ENCODE measurements at regions not wholly inside any gene's neighbourhood (a gene's known extent, or its start where the extent isn't known, plus 50 kb on each side); places are given as distances from the start of the nearest gene placed in this dataset.
A peak's percentile ranks its signal among the peaks of the same experiment; 100 is the strongest.
"Not testable (repeated sequence)": the region's sequence is repeated elsewhere in the genome, so short reads cannot be mapped to it uniquely, and the experiment has no call there.

DNA sequence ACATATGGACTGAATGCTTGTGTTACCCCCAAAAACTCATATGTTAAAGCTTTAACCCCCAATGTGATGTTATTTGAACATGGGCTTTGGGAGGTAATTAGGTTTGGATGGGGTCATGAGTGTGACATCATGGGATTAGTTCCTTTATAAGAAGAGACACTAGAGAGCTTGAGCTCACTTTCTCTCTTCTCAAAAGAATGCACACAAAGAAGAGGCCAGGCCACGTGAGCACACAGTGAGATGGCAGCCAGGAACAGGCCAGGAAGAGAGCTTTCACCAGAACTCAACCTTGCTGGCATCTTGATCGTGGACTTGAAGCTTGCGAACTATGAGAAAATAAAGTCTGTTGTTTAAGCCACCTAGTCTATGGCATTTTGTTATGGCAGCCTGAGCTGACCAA lies 360.6 kb downstream of the NR2F1-AS1 start:
- no peak for DNase-seq (ENCODE audit: low read depth)

GRCh38 chr5:93219641-93220145 lies 361.3 kb downstream of the NR2F1-AS1 start:
- no peak for DNase-seq (ENCODE audit: low read depth)

DNA sequence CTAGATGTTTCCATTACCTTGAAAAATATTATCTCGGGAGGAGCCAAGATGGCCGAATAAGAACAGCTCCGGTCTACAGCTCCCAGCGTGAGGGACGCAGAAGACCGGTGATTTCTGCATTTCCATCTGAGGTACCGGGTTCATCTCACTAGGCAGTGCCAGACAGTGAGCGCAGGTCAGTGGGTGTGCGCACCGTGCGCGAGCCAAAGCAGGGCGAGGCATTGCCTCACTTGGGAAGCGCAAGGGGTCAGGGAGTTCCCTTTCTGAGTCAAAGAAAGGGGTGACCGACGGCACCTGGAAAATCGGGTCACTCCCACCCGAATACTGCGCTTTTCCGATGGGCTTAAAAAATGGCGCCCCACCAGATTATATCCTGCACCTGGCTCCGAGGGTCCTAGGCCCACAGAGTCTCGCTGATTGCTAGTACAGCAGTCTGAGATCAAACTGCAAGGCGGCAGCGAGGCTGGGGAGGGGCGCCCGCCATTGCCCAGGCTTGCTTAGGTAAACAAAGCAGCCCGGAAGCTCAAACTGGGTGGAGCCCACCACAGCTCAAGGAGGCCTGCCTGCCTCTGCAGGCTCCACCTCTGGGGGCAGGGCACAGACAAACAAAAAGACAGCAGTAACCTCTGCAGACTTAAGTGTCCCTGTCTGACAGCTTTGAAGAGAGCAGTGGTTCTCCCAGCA lies 367.8 kb downstream of the NR2F1-AS1 start:
- not testable (repeated sequence) for DNase-seq (ENCODE audit: low read depth)

DNA sequence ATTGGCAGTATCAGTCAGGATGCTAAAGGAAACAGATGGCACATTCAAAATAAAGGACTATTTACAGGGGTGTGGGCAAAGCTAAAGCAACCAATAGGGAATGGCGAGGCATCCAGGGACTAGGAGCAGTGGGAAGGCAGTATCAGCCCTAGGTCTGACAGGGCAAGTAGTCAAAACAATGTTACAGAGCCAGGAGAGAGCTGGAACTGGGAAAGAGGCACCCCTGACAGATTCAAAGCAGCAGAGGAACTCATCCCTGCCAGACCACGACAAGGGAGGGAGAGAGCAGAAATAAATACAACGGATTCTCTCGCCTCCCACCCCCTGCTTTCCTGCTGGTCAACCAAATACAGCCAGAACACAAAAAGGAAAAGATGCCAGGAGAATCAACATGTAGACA lies 371.5 kb downstream of the NR2F1-AS1 start:
- DNase-seq (ENCODE audit: low read depth), result no peak

DNA sequence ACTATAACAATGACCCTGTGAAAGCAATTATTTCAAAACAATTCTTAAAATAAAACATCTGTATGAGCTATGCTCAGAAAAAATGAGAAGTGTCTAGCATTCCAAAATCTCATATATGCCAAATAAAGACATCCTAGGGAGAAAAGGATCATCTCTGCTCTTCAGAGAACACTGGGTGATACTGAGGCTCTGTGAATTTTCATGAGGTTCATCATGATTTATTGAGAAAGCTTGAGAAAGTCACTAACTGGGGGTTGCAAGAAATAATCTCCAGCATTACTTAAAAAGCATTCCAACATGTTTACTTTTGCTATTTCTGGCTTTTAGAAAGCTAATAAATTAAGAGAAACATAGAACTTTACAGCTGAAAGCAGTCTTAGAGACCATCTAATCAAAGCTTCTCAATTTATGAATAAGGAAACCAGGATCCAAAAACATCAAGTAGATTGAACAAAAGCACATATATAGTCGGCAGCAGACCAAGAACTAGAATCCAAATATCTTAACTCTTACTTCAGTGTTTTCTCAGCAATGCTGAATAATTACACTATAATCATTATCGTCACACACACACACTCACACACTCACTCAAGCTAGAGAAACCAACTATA lies 372.8 kb downstream of the NR2F1-AS1 start:
- DNase-seq (ENCODE audit: low read depth), result peak; percentile 80

GRCh38 chr5:93206203-93206602 lies 374.8 kb downstream of the NR2F1-AS1 start:
- no peak for DNase-seq (ENCODE audit: low read depth)

- no peak for DNase-seq (ENCODE audit: low read depth)
These were observed 380.0 kb downstream of the NR2F1-AS1 start for GRCh38 chr5:93201061-93201460.

GRCh38 chr5:93196986-93197385 lies 384.0 kb downstream of the NR2F1-AS1 start:
- DNase-seq (ENCODE audit: low read depth), result no peak

- DNase-seq (ENCODE audit: low read depth), result no peak
These were observed 387.3 kb downstream of the NR2F1-AS1 start for GRCh38 chr5:93193431-93194347.

DNA sequence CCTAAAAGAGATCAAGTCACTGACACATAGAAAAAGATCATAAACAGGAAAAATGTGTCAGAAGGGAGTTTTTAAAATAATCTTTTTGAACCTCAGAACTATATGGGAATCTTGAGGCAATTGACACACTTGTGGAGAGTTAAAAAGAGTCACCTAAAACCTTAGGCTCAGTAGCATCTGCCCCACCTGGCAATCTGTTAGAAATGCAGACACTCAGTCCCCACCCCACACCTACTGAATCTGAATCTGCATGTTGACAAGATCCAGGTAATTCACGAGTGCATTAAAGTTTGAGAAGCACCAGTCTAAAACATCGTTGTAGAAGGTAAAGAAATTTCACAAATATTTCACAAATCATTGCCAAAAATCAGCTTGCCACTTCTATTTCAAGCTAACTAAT lies 388.3 kb downstream of the NR2F1-AS1 start:
- DNase-seq (ENCODE audit: low read depth), result no peak

DNA sequence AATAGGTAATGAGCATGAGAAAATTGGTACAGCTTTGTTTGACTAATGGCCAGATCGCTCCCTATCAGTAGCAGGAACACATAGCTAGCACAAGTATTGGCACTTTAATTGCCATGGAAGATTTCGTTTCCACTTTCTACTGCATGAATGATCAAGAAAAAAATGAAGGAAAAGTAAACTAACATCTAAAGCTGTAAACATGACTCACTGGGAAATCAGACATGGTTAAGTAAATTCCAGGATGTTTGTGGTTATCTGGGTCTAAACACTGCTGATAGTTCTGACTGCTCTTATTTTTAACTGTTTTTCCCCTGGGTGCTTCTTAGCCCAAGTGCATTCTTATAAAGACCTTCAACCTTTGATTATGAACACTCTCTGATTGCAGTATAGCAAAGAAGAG lies 388.9 kb downstream of the NR2F1-AS1 start:
- peak; percentile 76 for DNase-seq (ENCODE audit: low read depth)

DNA sequence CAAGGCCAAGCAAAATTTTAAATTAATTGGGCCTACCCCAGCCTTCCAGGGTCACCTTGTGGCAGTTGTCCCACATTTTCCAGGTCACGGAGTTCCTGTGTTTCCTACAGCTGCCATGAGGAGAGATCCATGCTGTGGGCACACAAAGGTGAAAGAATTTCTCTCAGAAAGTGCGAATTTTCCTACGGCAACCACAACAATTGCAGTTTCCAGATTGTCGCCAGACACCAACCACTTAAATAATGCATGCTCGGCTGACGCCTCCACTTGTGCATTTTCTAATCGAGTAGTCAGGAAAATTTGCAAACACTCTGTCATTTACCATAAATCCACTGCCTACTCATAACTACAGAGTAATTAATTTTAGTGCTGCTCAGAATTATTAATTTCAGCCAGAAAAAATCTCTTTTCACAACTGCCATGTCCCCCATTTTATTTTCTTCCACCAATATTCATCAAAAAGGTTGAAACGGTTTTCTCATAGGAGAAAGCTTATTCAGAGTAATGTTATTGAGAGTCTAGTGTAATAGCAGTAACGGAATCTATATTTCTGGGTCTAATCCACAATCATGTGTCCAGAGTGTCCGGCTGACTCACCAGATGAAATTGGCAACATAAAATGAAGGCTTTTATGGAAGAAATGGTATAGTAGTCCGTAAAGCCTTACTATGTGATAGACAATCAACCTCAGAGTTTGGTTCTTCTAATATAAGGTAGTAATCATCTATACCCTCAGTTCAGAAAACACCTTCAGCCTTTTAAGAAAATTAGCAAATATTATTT lies 389.8 kb downstream of the NR2F1-AS1 start:
- no peak for DNase-seq (ENCODE audit: low read depth)

- peak; percentile 68 for DNase-seq (ENCODE audit: low read depth)
These were observed 391.3 kb downstream of the NR2F1-AS1 start for GRCh38 chr5:93189707-93190120.

GRCh38 chr5:93188876-93189485 lies 392.0 kb downstream of the NR2F1-AS1 start:
- no peak for DNase-seq (ENCODE audit: low read depth)

GRCh38 chr5:93186076-93186682 lies 394.8 kb downstream of the NR2F1-AS1 start:
- DNase-seq (ENCODE audit: low read depth), result peak; percentile 54

- DNase-seq (ENCODE audit: low read depth), result no peak
These were observed 397.0 kb downstream of the NR2F1-AS1 start for GRCh38 chr5:93184041-93184440.

GRCh38 chr5:93179466-93179865 lies 401.6 kb downstream of the NR2F1-AS1 start:
- DNase-seq (ENCODE audit: low read depth), result no peak

GRCh38 chr5:93174930-93175329 lies 406.1 kb downstream of the NR2F1-AS1 start:
- no peak for DNase-seq (ENCODE audit: low read depth)

GRCh38 chr5:93165559-93165958 lies 415.5 kb downstream of the NR2F1-AS1 start:
- DNase-seq (ENCODE audit: low read depth), result no peak

DNA sequence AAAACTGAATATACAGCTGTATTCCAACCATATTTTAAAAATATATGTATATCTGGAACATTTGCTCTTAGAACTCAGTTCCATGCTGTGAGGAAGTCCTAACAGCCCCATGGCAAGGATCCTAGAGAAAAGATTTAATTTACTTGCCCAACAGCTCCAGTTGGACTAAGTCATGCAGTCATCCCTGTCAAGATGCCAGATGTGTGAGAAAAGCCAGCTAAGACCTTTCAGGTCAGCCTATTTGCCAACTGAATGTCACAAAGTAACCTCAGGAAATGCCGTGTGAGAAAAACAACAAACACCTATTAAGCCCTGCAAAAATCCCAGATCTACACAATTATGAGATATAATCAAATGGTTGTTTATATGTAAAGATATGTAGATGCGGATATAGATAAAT lies 416.3 kb downstream of the NR2F1-AS1 start:
- peak; percentile 69 for DNase-seq (ENCODE audit: low read depth)
